Endodermal cell (in vitro differentiated cells): ENCODE measurements at regions not wholly inside any gene's neighbourhood (a gene's known extent, or its start where the extent isn't known, plus 50 kb on each side); places are given as distances from the start of the nearest gene placed in this dataset.

ENCODE experiments used
- DNase-seq: peaks from one replicate; pipeline ENCODE4 v3.0.0-alpha.2; 2017
- H3K27ac ChIP-seq: 2 replicates; pipeline ENCODE4 v1.5.1; 2013; ENCODE audit warnings: mild to moderate bottlenecking, low read depth, low read length, moderate library complexity
- H3K27me3 ChIP-seq: 2 replicates; pipeline ENCODE4 v1.6.1; 2013; ENCODE audit warnings: mild to moderate bottlenecking, low read length, moderate library complexity; ENCODE audit not compliant: insufficient read depth, control insufficient read depth, poor library complexity, severe bottlenecking
- H3K36me3 ChIP-seq: 2 replicates; pipeline ENCODE4 v1.7.0; 2013; ENCODE audit warnings: mild to moderate bottlenecking, low read length, moderate library complexity; ENCODE audit not compliant: control insufficient read depth, insufficient read depth
- H3K4me1 ChIP-seq: one replicate; pipeline ENCODE4 v1.7.0; 2013; ENCODE audit warnings: low read length; ENCODE audit not compliant: control insufficient read depth, insufficient read depth
- H3K4me3 ChIP-seq: 2 replicates; pipeline ENCODE4 v1.5.1; 2013; ENCODE audit warnings: mild to moderate bottlenecking, low read length, moderate library complexity
- H3K9ac ChIP-seq: 2 replicates; pipeline ENCODE4 v1.6.1; 2013; ENCODE audit warnings: mild to moderate bottlenecking, low read length, moderate library complexity; ENCODE audit not compliant: poor library complexity, severe bottlenecking; ENCODE audit errors: extremely low read depth
- H3K9me3 ChIP-seq: 2 replicates; pipeline ENCODE4 v1.6.1; 2013; ENCODE audit warnings: mild to moderate bottlenecking, low read length, moderate library complexity; ENCODE audit not compliant: control insufficient read depth
- H3K27ac Mint-ChIP-seq: 2 replicates; pipeline ENCODE4 v1.8.0; 2020; ENCODE audit warnings: mixed read lengths
- H3K27me3 Mint-ChIP-seq: 2 replicates; pipeline ENCODE4 v1.8.0; 2021; ENCODE audit warnings: mild to moderate bottlenecking, mixed read lengths; ENCODE audit not compliant: insufficient read depth
- H3K36me3 Mint-ChIP-seq: 2 replicates; pipeline ENCODE4 v1.8.0; 2020; ENCODE audit warnings: low read depth, mixed read lengths
- H3K4me1 Mint-ChIP-seq: 2 replicates; pipeline ENCODE4 v1.8.0; 2020; ENCODE audit warnings: mixed read lengths
- H3K4me3 Mint-ChIP-seq: 2 replicates; pipeline ENCODE4 v1.8.0; 2020; ENCODE audit warnings: mild to moderate bottlenecking, moderate library complexity, mixed read lengths
- H3K9me3 Mint-ChIP-seq: 2 replicates; pipeline ENCODE4 v1.8.0; 2020; ENCODE audit warnings: mild to moderate bottlenecking, mixed read lengths
- CTCF ChIP-seq: fragments of 200-600 bp; sonication (generic); conservative IDR thresholded peaks from 2 replicates; pipeline ENCODE4 v1.5.0; 2021; ENCODE audit warnings: antibody characterized with exemption, mild to moderate bottlenecking
- WGBS, 2 experiments: methylation state at CpG; one replicate each; pipeline versions ENCODE4 v1.1.5 to v1.1.7; 2013; ENCODE audit warnings: missing lambda C conversion rate in 2 of 2, mixed read lengths in 1 of 2; ENCODE audit not compliant: insufficient coverage in 1 of 2, insufficient read length in 1 of 2; 5-methylcytosine and 5-hydroxymethylcytosine counted together

GRCh38 chr19:16003391-16003790, 54.6 kb downstream of the OR10H4 start:
- no peaks in the 10 kb centered on the region for H3K4me1 Mint-ChIP-seq
- no peak overlapping the region for H3K27ac ChIP-seq
- no peaks in the 10 kb centered on the region for H3K36me3 Mint-ChIP-seq
- no peaks in the 10 kb centered on the region for H3K27me3 Mint-ChIP-seq
- H3K9me3 Mint-ChIP-seq, result peaks cover 91% of the 10 kb centered on the region
- H3K4me3 Mint-ChIP-seq, result no peak overlapping the region
- no peaks in the 10 kb centered on the region for H3K36me3 ChIP-seq
- H3K9ac ChIP-seq, result no peak overlapping the region
- H3K9me3 ChIP-seq, result peaks cover 55% of the 10 kb centered on the region
- no peak overlapping the region for H3K27ac Mint-ChIP-seq
- TF ChIP-seq CTCF, result no peak
- no peak for DNase-seq
- 0 to 49% methylated on average over 1 to 2 of the region's 3 CpGs for WGBS, 2 experiments
- H3K4me1 ChIP-seq, result no peaks in the 10 kb centered on the region
- H3K27me3 ChIP-seq, result no peaks in the 10 kb centered on the region
- no peak overlapping the region for H3K4me3 ChIP-seq

- TF ChIP-seq CTCF, result no peak
- Histone ChIP-seq H3K27me3 (no peaks in the 10 kb centered on the region), H3K27ac (no peak overlapping the region), H3K9me3 (peaks cover 41% of the 10 kb centered on the region), H3K36me3 (no peaks in the 10 kb centered on the region), H3K9ac (no peak overlapping the region), H3K4me1 (no peaks in the 10 kb centered on the region), H3K4me3 (no peak overlapping the region)
- H3K4me3 Mint-ChIP-seq, result no peak overlapping the region
- no peak for DNase-seq
- H3K4me1 Mint-ChIP-seq, result no peaks in the 10 kb centered on the region
- H3K9me3 Mint-ChIP-seq, result peaks cover 82% of the 10 kb centered on the region
- 52 to 61% methylated on average over 2 to 3 of the region's 3 CpGs for WGBS, 2 experiments
- H3K27ac Mint-ChIP-seq, result no peak overlapping the region
- no peaks in the 10 kb centered on the region for H3K27me3 Mint-ChIP-seq
- H3K36me3 Mint-ChIP-seq, result no peaks in the 10 kb centered on the region
These were observed 57.1 kb downstream of the OR10H4 start for GRCh38 chr19:16005925-16006324.

GRCh38 chr19:16012552-16012951, 63.7 kb upstream of the TPM4 start:
- Histone ChIP-seq H3K4me3 (no peak overlapping the region), H3K9me3 (no peaks in the 10 kb centered on the region), H3K9ac (no peak overlapping the region), H3K36me3 (no peaks in the 10 kb centered on the region), H3K27ac (no peak overlapping the region), H3K4me1 (no peaks in the 10 kb centered on the region), H3K27me3 (no peaks in the 10 kb centered on the region)
- no peak for TF ChIP-seq CTCF
- WGBS, 2 experiments, result 85 to 89% methylated on average over 3 to 4 of the region's 4 CpGs
- Mint-ChIP-seq H3K27me3 (no peaks in the 10 kb centered on the region), H3K4me3 (no peak overlapping the region), H3K27ac (no peak overlapping the region), H3K4me1 (no peaks in the 10 kb centered on the region), H3K9me3 (peaks cover 83% of the 10 kb centered on the region), H3K36me3 (no peaks in the 10 kb centered on the region)
- no peak for DNase-seq
